ENCODE measurements at regions not wholly inside any gene's neighbourhood (a gene's known extent, or its start where the extent isn't known, plus 50 kb on each side); places are given as distances from the start of the nearest gene placed in this dataset.

DNA sequence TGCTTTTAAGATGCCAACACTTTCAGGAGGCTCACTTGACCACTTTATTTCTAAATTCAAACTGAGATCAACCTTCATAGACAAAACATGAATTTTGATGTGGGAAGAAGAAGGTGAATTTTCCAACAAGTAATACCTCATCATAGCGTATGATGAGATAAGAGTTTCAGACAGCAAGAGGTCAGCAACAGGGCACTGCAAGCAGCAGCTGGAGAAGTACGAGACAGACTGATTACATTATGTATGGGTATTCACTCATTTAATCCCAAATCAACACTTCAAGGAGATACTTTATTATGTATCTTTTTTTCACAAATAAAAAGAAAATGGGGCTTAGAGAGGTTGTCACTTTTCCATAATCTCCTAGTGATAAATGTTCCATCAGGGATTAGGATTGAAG lies 389.8 kb downstream of the TBC1D4 start:
- TF ChIP-seq, protein P1, sequence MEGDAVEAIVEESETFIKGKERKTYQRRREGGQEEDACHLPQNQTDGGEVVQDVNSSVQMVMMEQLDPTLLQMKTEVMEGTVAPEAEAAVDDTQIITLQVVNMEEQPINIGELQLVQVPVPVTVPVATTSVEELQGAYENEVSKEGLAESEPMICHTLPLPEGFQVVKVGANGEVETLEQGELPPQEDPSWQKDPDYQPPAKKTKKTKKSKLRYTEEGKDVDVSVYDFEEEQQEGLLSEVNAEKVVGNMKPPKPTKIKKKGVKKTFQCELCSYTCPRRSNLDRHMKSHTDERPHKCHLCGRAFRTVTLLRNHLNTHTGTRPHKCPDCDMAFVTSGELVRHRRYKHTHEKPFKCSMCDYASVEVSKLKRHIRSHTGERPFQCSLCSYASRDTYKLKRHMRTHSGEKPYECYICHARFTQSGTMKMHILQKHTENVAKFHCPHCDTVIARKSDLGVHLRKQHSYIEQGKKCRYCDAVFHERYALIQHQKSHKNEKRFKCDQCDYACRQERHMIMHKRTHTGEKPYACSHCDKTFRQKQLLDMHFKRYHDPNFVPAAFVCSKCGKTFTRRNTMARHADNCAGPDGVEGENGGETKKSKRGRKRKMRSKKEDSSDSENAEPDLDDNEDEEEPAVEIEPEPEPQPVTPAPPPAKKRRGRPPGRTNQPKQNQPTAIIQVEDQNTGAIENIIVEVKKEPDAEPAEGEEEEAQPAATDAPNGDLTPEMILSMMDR (IDR thresholded peaks at IDR 0.05 in 4 of 5, conservative IDR thresholded peaks at IDR 0.05 in 1 of 5), result no peak
- no peak for TF ChIP-seq POLR2A (IDR thresholded peaks at IDR 0.05)

Measured in gastrocnemius medialis (tissue), 4 donors.